CD4-positive, alpha-beta T cell treated with Interleukin-12 subunit alpha and Interleukin-12 subunit beta, for 1 hour (primary cell): ENCODE measurements at regions not wholly inside any gene's neighbourhood (a gene's known extent, or its start where the extent isn't known, plus 50 kb on each side); places are given as distances from the start of the nearest gene placed in this dataset.

ENCODE experiments used
- DNase-seq: peaks from one replicate; pipeline ENCODE4 v3.0.0-alpha.2; 2020

DNA sequence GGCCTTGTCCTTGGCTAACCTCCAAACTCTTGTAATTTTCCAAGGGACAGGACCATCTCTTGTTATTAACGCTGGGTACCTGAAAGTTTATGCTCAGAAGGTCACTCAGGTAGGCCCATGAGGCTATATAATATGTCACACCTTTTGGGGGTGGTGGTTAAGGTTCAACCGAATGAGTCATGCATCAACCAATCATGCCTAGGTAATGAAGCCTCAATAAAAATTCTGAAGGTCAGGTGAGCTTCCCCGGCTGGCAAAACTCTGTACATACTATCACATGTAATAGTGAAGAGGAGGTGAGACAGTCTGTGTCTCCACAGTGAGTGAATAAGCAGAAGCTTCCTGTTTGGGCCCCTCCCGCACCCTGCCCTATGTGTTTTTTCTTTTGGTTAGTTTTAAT, 424.9 kb downstream of the PCDH17 start:
- DNase-seq = no peak

DNA sequence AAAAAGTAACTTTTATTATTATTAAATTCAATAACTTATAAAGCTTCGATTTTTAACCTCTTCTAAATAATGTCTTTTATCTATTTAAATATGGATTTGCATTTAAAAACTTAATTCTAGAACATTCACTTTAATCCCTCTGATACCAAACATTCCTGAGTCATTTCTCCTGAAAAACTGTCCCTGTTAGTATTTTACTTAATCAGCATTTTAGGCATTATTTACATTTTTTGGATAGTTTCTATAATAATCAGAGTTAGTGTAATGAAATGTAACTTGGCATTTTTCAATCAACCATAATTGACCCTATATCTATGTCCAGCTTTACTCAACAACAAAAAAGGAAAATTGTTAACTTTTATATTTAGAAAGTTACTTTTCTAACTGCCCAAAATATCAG, 428.1 kb downstream of the PCDH17 start:
- DNase-seq = no peak

GRCh38 chr13:58080806-58081205, 449.3 kb downstream of the PCDH17 start:
- DNase-seq = no peak

DNA sequence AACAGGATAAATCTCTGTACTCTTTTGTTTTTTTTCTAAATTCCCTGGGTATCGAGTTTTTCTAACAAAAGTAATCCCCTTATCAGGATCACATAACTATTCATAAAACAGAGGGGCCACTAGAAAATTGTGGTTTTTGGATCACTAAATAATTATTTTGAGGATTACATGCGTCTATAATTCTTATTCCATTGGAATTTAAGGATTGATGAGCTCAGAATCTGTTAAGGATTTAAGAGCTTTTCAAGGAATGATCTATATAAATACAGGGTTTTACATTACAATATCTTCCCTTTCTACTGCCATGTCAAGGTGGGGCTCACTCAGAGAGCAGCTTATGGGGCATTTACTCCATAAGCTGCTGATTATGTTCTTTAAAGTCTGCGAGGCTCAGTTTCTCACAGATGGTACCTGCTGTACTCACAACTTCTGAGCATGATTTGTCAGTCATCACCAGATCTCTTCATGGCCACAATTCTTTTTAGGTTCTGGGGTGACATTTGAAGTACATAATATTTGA, 449.8 kb downstream of the PCDH17 start:
- no peak for DNase-seq

DNA sequence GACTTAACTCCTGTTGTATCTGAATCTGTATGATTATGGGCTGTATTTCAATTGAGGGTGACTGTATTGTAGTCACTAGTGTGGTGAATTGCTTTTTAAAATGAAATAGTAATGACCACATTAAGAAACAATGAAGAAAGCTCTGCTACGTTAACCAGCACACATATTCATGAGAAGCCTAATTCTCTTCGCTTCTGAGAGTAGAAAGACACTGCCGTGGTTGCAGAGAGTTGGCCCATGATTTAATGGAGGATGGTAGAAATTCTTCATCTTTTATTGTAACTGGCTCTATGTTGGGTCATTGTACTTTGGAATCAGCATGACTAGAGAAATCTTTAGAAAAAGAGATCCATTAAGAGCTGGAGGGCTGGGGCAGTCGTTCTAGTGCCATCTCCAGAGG, 451.5 kb downstream of the PCDH17 start:
- DNase-seq = no peak

GRCh38 chr13:58085274-58085673, 453.7 kb downstream of the PCDH17 start:
- DNase-seq = no peak

DNA sequence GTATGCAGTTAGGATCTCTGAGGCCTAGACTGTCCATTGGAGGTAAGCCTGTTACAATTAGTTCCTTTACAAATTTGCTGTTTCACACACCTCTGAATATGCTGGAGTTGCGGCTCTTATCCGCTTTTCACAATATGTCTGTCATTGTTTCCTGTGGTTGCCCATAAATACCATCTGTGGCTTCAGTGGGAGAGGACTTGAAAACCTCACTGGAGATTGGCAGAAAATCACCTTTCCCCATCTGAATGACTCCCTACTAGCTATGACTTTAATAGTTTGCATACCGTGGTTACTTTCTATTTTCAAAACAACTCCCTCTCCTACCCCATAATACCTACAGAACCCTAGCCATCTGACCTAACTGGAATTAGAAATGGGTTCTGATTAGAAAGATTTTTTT, 454.3 kb downstream of the PCDH17 start:
- DNase-seq = no peak

DNA sequence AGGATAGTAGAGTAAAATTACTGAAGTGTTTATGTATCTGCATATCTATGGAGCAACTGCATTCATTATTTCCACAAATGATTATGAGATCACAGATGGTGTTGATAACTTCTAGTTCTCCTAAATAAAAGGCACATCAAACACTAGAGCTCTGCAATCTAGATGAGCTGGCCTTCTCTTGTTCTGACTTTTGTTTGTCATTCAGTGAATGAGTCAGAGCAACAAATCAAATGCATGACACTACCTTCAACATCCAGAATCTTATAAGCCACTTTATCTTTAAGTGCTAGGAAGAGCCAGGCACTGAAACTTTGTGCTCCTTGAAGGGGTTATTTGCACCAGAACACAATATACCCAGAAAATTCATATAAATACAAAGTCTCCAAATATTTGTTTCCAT, 456.0 kb downstream of the PCDH17 start:
- no peak for DNase-seq

- DNase-seq = no peak
Measured at GRCh38 chr13:58093394-58093793, 461.9 kb downstream of the PCDH17 start.

DNA sequence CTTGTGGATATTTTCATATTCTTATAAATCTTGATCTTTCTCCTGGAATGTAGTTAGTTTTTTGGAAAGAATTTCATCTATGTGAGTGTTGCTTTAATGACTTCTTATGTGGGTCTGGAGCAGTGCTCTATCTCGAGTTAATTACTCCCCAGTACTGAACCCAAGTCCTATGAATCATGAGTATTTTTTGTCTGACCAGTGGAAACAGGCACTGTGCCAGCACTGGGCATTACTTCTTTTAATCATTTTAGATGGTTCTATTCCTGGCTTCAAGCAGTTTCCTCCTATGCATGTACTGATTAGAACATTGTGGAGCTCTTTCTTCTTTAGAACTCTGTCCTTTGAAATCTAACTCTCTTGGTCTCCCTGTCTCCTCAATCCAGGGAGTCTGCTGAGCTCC, 466.3 kb downstream of the PCDH17 start:
- no peak for DNase-seq

DNA sequence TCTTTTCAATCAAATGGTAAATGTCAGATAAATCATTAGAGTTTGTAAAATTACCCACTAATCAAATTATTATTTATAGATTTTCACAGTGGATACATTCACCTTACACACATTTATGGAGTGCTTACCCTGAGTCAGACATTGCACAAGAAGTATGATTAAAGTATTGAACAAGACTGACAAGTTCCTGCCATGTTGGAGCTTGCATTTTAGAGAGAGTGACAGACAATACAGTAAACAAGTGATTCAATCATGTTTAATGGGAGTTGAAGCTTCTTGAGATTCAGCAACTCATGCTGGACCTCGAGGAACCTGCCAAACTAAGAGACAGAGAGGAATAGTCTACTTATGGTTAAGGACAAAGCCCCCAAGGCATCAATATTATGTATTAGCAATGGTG, 487.8 kb downstream of the PCDH17 start:
- DNase-seq = no peak

GRCh38 chr13:58119804-58120203, 488.3 kb downstream of the PCDH17 start:
- DNase-seq = no peak

GRCh38 chr13:58126496-58126895, 495.0 kb downstream of the PCDH17 start:
- no peak for DNase-seq

DNA sequence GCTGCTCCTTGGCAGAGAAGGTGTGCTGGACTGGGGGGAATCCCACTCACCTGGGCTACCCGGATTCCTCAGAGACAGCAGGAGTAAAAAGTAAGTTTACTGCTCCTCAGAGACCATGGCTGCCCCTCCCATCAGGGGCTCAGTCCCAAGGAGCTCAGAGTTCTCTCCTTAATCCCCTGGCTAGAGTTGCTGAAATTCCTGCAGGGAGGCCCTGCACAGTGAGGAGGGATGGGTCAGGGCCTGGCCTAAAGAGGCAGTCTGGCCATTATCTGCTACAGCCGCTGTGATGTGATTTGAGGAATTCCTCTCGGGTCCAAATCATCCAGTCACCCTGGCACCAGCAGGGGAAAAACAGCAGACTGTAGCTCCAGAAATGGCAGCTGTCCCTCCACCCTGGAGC, 502.5 kb downstream of the PCDH17 start:
- DNase-seq = no peak

DNA sequence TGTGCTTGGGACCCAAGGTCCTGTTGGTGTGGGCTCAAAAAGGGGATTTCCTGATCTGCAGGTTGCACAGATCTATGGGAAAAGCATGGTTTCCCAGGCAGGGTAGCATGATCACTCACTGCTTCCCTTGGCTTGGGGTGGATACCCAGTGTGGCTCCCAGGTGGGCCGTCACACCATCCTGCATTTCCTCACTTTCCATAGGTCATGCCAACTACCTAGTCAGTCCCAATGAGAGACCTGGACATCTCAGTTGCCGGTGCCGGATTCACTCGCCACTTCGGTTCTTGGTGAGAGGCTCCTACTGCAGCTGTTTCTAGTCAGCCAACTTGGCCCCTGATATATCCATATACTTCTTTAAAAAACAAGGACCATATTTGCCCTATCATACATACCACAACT, 503.0 kb downstream of the PCDH17 start:
- DNase-seq = no peak

- no peak for DNase-seq
Measured at GRCh38 chr13:58142952-58143351, 511.4 kb downstream of the PCDH17 start.

DNA sequence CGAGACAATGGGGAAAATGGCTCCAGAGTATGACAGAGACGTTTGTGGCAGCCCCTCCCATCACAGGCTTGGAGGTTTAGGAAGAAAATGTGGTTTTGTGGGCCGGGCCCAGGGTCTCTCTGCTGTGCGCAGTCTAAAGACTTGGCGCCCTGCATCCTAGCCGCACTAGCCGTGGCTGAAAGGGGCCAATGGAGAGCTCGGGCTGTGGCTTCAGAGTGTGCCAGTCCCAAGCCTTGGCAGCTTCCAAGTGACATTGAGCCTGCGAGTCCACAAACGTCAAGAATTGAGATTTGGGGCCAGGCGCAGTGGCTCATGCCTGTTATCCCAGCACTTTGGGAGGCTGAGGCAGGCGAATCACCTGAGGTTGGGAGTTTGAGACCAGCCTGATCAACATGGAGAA, 513.1 kb downstream of the PCDH17 start:
- DNase-seq = no peak

- no peak for DNase-seq
Measured at GRCh38 chr13:58151452-58151851, 519.9 kb downstream of the PCDH17 start.

DNA sequence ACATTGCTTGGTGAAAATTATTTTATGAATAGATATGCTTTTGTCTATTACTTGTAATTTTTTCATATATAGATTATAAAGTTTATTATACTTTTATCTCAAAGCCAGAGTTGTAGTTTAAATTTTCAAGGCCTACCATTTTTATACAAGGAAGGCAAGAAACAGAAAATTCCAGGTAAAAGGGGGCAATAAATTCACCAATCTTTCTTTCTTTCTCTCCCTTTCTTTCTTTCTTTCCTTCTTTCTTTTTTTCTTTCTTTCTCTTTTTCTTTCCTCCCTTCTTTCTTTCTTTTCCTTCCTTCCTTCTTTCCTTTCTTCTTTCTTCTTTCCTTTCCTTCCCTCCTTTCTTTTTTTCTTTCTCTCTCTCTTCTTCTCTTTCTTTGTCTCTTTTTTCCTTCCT, 529.4 kb downstream of the PCDH17 start:
- no peak for DNase-seq

DNA sequence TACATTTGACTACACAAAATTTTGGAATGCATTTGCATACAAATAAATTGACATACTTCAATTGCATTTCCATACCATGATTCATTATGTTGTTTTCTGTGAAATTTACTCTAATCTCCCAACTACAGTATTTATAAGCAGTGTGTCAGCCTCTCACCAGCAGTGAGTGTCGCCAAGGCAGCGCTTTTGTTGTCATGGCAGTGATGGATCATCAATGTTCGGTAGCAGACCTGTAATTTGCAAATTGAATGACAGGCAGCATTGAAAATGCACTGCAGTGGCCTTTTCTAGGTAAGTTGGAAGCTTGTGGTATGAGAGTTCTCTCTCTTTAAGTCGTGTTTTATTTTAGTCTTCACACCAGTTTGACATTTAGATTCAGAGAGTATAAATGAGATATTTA, 534.1 kb downstream of the PCDH17 start:
- no peak for DNase-seq

DNA sequence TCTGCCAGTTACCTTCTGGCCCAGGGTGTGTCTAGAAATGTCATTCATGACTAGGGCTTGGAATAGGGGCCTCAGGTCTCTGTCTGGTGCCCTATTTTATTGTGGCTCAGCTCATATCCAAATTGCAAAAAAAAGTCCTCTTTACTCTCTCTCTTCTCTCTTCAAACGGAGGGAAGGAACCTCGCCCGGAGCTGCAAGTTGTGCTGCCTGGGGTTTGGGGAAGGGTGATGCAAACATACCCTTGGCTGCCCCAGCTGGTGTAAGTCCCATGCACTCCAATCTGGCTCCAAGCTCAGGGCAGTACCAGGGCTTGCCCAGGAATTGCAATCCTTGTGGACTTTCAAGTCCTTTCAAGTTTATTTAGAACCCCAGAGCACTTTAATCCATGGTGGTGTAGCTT, 549.6 kb downstream of the PCDH17 start:
- DNase-seq = no peak

GRCh38 chr13:58187881-58188280, 556.3 kb downstream of the PCDH17 start:
- no peak for DNase-seq

GRCh38 chr13:58190577-58190976, 559.0 kb downstream of the PCDH17 start:
- no peak for DNase-seq

GRCh38 chr13:58191754-58192153, 560.2 kb downstream of the PCDH17 start:
- no peak for DNase-seq

DNA sequence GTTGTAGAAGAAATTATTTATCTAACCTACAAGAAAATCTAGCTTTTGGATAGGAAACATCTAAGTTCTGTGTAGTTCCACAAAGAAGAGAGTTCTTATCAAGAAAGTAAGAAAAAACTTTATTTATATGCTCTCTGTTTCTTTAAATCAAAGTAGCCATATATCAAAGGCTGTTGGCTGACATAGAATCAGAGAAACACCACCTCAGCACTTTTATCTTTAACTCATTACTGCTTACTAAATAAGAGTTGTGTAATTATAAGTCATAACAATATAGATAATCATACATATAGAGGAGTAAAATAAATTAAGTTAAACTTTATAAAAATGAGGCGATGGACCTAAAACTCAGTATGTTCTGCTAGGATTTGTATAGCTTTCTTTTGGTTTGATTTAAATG, 570.6 kb downstream of the PCDH17 start:
- no peak for DNase-seq

DNA sequence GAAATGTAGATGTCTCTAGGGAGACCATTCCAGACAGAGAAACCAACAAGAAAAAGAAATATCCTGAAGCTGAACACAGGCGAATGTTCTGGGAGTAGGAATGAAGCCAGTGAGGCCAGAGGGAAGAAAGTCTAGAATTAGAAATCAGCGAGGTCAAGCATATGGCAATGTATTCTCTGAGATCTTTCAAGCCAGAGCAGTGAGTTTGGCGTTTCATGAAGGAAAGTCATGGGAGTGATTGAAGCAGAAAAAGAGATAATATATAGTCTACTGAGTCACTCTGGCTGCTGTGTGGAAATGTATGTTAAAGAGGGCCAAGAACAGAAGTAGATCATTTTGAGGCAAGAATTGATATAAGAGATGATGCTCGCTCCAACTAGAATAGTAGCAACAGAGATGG, 576.0 kb downstream of the PCDH17 start:
- DNase-seq = no peak
